Kidney (tissue), 13 donors: ENCODE measurements at regions not wholly inside any gene's neighbourhood (a gene's known extent, or its start where the extent isn't known, plus 50 kb on each side); places are given as distances from the start of the nearest gene placed in this dataset.
A peak's percentile ranks its signal among the peaks of the same experiment; 100 is the strongest.

ENCODE experiments used
- DNase-seq, 5 donors: peaks; one replicate each; pipeline ENCODE4 v3.0.0-alpha.2; 2013 to 2020
- FAIRE-seq: peaks from 2 replicates; lab custom pipeline; 2012; peaks lifted over from hg19 to GRCh38; lab: Jason Lieb, UNC
- H3K27ac ChIP-seq, 2 donors: one replicate each; pipeline ENCODE4 v1.7.0; 2013; ENCODE audit warnings: low read depth in 2 of 2, low read length in 2 of 2, inconsistent platforms in 1 of 2
- H3K27me3 ChIP-seq: one replicate; pipeline ENCODE4 v1.7.1; 2013; ENCODE audit warnings: low read length, inconsistent platforms; ENCODE audit not compliant: control insufficient read depth, insufficient read depth
- H3K36me3 ChIP-seq, 3 donors: one replicate each; pipeline versions ENCODE4 v1.7.0 to v1.7.1; 2013; ENCODE audit warnings: low read length in 3 of 3, control low read depth in 1 of 3, inconsistent platforms in 1 of 3; ENCODE audit not compliant: insufficient read depth in 3 of 3, control insufficient read depth in 2 of 3
- H3K4me1 ChIP-seq, 3 donors: one replicate each; pipeline versions ENCODE4 v1.7.0 to v1.7.1; 2013; ENCODE audit warnings: low read length in 3 of 3, inconsistent platforms in 1 of 3, low read depth in 1 of 3; ENCODE audit not compliant: control insufficient read depth in 2 of 3, insufficient read depth in 2 of 3
- H3K4me3 ChIP-seq, 3 donors: one replicate each; pipeline versions ENCODE4 v1.7.0 to v1.8.1; 2013; ENCODE audit warnings: low read length in 3 of 3, control low read depth in 1 of 3, inconsistent platforms in 1 of 3
- H3K9ac ChIP-seq, 3 donors: one replicate each; pipeline versions ENCODE4 v1.7.0 to v1.7.1; 2013; ENCODE audit warnings: low read length in 3 of 3, control low read depth in 1 of 3, inconsistent platforms in 1 of 3
- H3K9me3 ChIP-seq, 3 donors: one replicate each; pipeline versions ENCODE4 v1.7.0 to v1.7.1; 2013; ENCODE audit warnings: low read length in 3 of 3, control low read depth in 1 of 3, inconsistent platforms in 1 of 3; ENCODE audit not compliant: control insufficient read depth in 2 of 3, insufficient read depth in 1 of 3
- CTCF ChIP-seq: IDR thresholded peaks from 3 replicates; pipeline ENCODE4 v1.5.1; 2012; ENCODE audit warnings: mild to moderate bottlenecking, moderate library complexity, borderline replicate concordance; ENCODE audit not compliant: insufficient read depth; ENCODE audit errors: extremely low read depth
- intact Hi-C: fragments of 100-400 bp; cut with DNase I; formaldehyde crosslinking; loops from one replicate; pipeline ENCODE4 v1.11.1; 2022
- donor health status: control.
- donor health status: control.
- donor health status: control.
- donor health status: control.
- donor health status: control.
- donor health status: DM: yes; HTN: yes; CAD: no.
- donor health status: Normal renal cell carcinoma (clear cell type).

DNA sequence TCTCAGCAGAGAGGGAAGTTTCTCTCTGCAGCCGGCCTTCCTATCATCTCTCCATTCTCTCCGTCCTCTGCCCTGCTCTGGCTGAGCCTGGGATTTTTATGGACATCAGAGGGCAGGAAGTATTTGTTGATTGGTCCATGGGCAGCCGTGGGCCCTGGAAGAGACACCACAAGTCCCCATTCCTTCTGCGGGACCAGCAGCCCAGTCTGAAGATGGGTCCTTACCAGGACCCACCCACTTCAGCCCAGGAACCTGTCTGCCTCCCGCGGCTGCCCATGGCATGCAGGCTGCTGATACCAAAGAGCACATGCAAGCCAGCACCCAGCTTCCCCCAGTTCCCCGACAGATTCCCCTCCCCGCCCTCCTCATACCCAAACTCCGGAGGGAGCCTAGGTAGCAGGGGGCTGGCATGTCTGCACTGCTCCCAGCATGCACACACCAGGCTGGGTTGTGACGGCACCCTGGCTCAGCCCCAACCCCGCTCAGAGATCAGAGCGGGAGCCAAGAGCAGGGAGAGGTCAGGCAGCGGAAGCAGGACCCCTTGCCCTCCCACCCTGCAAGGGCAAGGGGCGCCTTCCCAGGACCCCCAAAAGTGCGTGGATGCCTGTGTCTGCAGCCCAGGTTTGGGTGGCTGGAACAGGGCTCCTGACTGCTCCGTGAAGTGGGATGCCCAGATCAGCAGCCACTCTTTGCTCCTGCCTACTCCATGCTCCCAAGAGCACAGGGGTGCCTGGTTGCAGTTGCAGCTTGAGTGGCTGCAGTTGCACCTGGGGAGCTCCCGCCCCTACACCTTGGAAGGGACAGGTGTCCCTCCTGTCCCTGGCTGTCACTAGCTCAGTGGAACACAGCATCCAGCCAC lies 538.6 kb upstream of the POT1 start:
- no peaks in the 10 kb centered on the region for H3K4me1 ChIP-seq
- H3K4me3 ChIP-seq, result no peak overlapping the region
- no peaks in the 10 kb centered on the region for H3K9me3 ChIP-seq
- H3K9ac ChIP-seq, result no peak overlapping the region
- no peak overlapping the region for H3K27ac ChIP-seq
- H3K36me3 ChIP-seq, result no peaks in the 10 kb centered on the region
- no peaks in the 10 kb centered on the region for H3K27me3 ChIP-seq
- no peak for TF ChIP-seq CTCF
- DNase-seq (peak in 1 of 5 donors; percentile 56), FAIRE-seq (no peak)
- intact Hi-C loops, result no loop called here

- H3K9ac ChIP-seq, result no peak overlapping the region
Measured at GRCh38 chr7:125465527-125465926, 535.9 kb upstream of the POT1 start.

DNA sequence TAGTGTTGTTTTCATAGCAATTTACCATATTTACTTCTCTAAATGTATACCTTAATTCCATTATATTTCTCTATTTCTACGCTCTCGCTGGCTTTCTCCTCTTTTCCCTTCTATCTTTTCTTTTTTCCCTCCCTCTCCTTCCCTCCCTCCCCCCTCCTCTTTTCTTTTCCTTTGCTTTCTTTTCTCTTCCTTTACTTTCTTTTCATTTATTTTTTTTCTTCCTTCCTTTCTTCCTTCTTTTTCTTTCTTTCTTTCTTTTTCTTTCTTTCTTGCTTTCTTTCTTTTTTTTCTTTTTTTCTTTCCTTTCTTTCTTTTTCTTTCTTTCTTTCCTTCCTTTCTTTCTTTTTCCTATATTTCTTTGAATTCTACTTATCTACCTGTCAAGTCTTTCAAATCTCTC lies 533.0 kb upstream of the POT1 start:
- no peaks in the 10 kb centered on the region for H3K27me3 ChIP-seq
- TF ChIP-seq CTCF, result no peak
- no peak overlapping the region for H3K4me3 ChIP-seq
- H3K9me3 ChIP-seq, result peaks cover 0 to 7% (median 0%) of the 10 kb centered on the region in 3 donors
- H3K36me3 ChIP-seq, result no peaks in the 10 kb centered on the region
- no peak overlapping the region for H3K9ac ChIP-seq
- DNase-seq (no peak), FAIRE-seq (no peak)
- H3K4me1 ChIP-seq, result no peaks in the 10 kb centered on the region
- intact Hi-C loops, result no loop called here
- no peak overlapping the region for H3K27ac ChIP-seq

More at GRCh38 chr7:125465527-125465926, 535.9 kb upstream of the POT1 start:
- Histone ChIP-seq H3K4me3 (no peak overlapping the region), H3K27me3 (no peaks in the 10 kb centered on the region), H3K27ac (no peak overlapping the region), H3K4me1 (no peaks in the 10 kb centered on the region), H3K36me3 (no peaks in the 10 kb centered on the region), H3K9me3 (no peaks in the 10 kb centered on the region)
- intact Hi-C loops, result no loop called here
- FAIRE-seq (no peak), DNase-seq (no peak)
- TF ChIP-seq CTCF, result no peak
